ENCODE measurements at regions not wholly inside any gene's neighbourhood (a gene's known extent, or its start where the extent isn't known, plus 50 kb on each side); places are given as distances from the start of the nearest gene placed in this dataset.

DNA sequence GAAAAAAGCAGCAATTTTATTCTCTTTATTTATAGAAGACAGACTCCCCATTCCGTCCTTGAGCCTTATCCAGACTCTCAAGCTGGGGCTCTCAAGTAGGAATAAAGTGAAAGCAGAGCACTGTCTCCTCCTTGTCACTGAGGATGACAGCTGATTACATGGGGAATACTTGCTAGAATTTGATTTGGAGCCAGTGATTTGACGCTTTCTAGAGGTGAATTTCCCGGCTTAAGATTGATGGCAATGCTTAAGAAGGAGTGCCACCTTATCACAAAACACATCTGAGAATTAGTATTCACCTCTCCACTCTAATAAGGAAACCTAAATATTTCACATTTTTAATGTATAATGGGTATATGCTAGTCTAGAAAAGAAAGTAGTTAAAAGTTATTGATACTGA is 135.4 kb upstream of the SLC39A10 start:
- Histone ChIP-seq H3K9me3 (ENCODE audit: insufficient read depth, low read depth, low read length) (no peaks in the 10 kb centered on the region), H3K36me3 (ENCODE audit: insufficient read depth, low read length) (no peaks in the 10 kb centered on the region), H3K9ac (ENCODE audit: low read length) (peak overlapping the region; percentile 65), H4K20me1 (ENCODE audit: insufficient read depth, low read length) (no peaks in the 10 kb centered on the region), H3K27ac (ENCODE audit: low read depth, low read length) (peak overlapping the region; percentile 89), H3K27me3 (ENCODE audit: insufficient read depth, low read length) (no peaks in the 10 kb centered on the region), H3K4me2 (ENCODE audit: low read length) (no peak overlapping the region), H3K4me3 (ENCODE audit: insufficient read depth, low read depth, low read length) (no peak overlapping the region), H3K79me2 (ENCODE audit: insufficient read depth, low read length) (no peaks in the 10 kb centered on the region), H2AFZ (ENCODE audit: low read depth, low read length) (no peak overlapping the region), H3K4me1 (ENCODE audit: insufficient read depth, low read length) (peaks cover 10% of the 10 kb centered on the region)
- Mint-ChIP-seq H3K27me3 (ENCODE audit: low read depth, unreplicated experiment) (no peaks in the 10 kb centered on the region), H3K4me1 (ENCODE audit: low read depth, unreplicated experiment) (peaks cover 9% of the 10 kb centered on the region), H3K9me3 (ENCODE audit: unreplicated experiment) (peaks cover 8% of the 10 kb centered on the region), H3K36me3 (ENCODE audit: low read depth, unreplicated experiment) (no peaks in the 10 kb centered on the region), H3K4me3 (ENCODE audit: unreplicated experiment) (no peak overlapping the region), H3K27ac (ENCODE audit: unreplicated experiment) (no peak overlapping the region)
- FAIRE-seq (no peak), DNase-seq (ENCODE audit: low read depth) (no peak)
- TF ChIP-seq, protein P1, sequence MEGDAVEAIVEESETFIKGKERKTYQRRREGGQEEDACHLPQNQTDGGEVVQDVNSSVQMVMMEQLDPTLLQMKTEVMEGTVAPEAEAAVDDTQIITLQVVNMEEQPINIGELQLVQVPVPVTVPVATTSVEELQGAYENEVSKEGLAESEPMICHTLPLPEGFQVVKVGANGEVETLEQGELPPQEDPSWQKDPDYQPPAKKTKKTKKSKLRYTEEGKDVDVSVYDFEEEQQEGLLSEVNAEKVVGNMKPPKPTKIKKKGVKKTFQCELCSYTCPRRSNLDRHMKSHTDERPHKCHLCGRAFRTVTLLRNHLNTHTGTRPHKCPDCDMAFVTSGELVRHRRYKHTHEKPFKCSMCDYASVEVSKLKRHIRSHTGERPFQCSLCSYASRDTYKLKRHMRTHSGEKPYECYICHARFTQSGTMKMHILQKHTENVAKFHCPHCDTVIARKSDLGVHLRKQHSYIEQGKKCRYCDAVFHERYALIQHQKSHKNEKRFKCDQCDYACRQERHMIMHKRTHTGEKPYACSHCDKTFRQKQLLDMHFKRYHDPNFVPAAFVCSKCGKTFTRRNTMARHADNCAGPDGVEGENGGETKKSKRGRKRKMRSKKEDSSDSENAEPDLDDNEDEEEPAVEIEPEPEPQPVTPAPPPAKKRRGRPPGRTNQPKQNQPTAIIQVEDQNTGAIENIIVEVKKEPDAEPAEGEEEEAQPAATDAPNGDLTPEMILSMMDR (IDR thresholded peaks at IDR 0.05; ENCODE audit: insufficient read depth, low read depth, low read length), result no peak
- no peak for TF ChIP-seq EZH2 (IDR thresholded peaks at IDR 0.05; ENCODE audit: insufficient read depth, low read length)

DNA sequence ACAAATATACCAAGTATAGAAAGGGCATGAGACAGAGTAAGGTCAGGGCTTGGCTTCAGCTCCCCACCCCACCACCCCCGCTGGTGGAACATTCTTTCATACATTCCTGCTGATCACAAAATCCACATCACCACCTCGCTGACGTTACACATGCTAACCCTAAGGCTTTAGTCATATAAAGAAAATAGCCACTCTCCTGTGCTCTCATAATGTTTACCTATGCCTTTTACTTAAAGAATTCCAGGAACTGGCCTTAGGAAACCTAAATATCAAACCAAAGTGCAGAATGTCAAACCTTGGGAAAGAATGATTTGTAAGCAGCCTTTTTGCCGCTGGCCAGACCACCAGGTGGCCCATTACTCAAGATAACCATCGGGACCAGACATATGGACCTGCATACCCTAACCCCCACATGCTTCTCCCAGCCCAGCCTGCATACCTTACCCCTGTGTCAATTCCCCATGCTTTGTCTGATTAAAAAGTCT is 136.3 kb upstream of the SLC39A10 start:
- H3K9me3 ChIP-seq (ENCODE audit: insufficient read depth, low read depth, low read length), result no peaks in the 10 kb centered on the region

DNA sequence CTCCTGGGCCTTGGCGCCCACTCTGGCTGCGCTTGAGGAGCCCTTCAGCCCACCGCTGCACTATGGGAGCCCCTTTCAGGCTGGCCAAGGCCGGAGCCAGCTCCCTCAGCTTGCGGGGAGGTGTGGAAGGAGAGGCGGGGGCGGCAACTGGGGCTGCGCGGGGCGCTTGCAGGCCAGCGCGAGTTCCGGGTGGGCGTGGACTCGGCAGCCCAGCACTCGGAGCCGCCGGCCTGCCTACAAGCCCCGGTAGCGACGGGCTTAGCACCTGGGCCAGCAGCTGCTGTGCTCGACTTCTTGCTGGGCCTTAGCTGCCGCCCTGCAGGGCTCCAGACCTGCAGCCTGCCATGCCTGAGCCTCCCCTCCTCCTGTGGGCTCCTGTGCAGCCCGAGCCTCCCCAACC is 141.5 kb upstream of the SLC39A10 start:
- DNase-seq (ENCODE audit: low read depth) (no peak), FAIRE-seq (no peak)
- H2AFZ ChIP-seq (ENCODE audit: low read depth, low read length), result no peak overlapping the region
- no peak overlapping the region for H3K4me3 Mint-ChIP-seq (ENCODE audit: unreplicated experiment)
- no peak overlapping the region for H3K27ac Mint-ChIP-seq (ENCODE audit: unreplicated experiment)
- H3K9me3 ChIP-seq (ENCODE audit: insufficient read depth, low read depth, low read length), result no peaks in the 10 kb centered on the region
- no peak overlapping the region for H3K9ac ChIP-seq (ENCODE audit: low read length)
- H3K27me3 Mint-ChIP-seq (ENCODE audit: low read depth, unreplicated experiment), result no peaks in the 10 kb centered on the region
- no peak overlapping the region for H3K4me2 ChIP-seq (ENCODE audit: low read length)
- peaks cover 2% of the 10 kb centered on the region for H3K9me3 Mint-ChIP-seq (ENCODE audit: unreplicated experiment)
- H3K27me3 ChIP-seq (ENCODE audit: insufficient read depth, low read length), result no peaks in the 10 kb centered on the region
- no peak for TF ChIP-seq EZH2 (IDR thresholded peaks at IDR 0.05; ENCODE audit: insufficient read depth, low read length)
- TF ChIP-seq, protein P1 (IDR thresholded peaks at IDR 0.05; ENCODE audit: insufficient read depth, low read depth, low read length), result no peak
- no peaks in the 10 kb centered on the region for H3K36me3 ChIP-seq (ENCODE audit: insufficient read depth, low read length)
- H3K4me1 Mint-ChIP-seq (ENCODE audit: low read depth, unreplicated experiment), result peaks cover under 1% of the 10 kb centered on the region
- H3K4me1 ChIP-seq (ENCODE audit: insufficient read depth, low read length), result no peaks in the 10 kb centered on the region
- H3K27ac ChIP-seq (ENCODE audit: low read depth, low read length), result no peak overlapping the region
- no peaks in the 10 kb centered on the region for H3K36me3 Mint-ChIP-seq (ENCODE audit: low read depth, unreplicated experiment)
- H4K20me1 ChIP-seq (ENCODE audit: insufficient read depth, low read length), result no peaks in the 10 kb centered on the region
- no peaks in the 10 kb centered on the region for H3K79me2 ChIP-seq (ENCODE audit: insufficient read depth, low read length)
- no peak overlapping the region for H3K4me3 ChIP-seq (ENCODE audit: insufficient read depth, low read depth, low read length)

More for the DNA sequence above, 136.3 kb upstream of the SLC39A10 start:
- no peaks in the 10 kb centered on the region for H3K36me3 Mint-ChIP-seq (ENCODE audit: low read depth, unreplicated experiment)
- peaks cover 9% of the 10 kb centered on the region for H3K4me1 Mint-ChIP-seq (ENCODE audit: low read depth, unreplicated experiment)
- H3K27ac ChIP-seq (ENCODE audit: low read depth, low read length), result peak overlapping the region; percentile 89
- no peaks in the 10 kb centered on the region for H3K79me2 ChIP-seq (ENCODE audit: insufficient read depth, low read length)
- H4K20me1 ChIP-seq (ENCODE audit: insufficient read depth, low read length), result no peaks in the 10 kb centered on the region
- H3K4me2 ChIP-seq (ENCODE audit: low read length), result peak overlapping the region; percentile 48
- H3K27ac Mint-ChIP-seq (ENCODE audit: unreplicated experiment), result peak overlapping the region; percentile 80
- no peak overlapping the region for H3K4me3 ChIP-seq (ENCODE audit: insufficient read depth, low read depth, low read length)
- H3K36me3 ChIP-seq (ENCODE audit: insufficient read depth, low read length), result no peaks in the 10 kb centered on the region
- peak; percentile 9 for FAIRE-seq
- H3K9me3 Mint-ChIP-seq (ENCODE audit: unreplicated experiment), result peaks cover 6% of the 10 kb centered on the region
- peaks cover 10% of the 10 kb centered on the region for H3K4me1 ChIP-seq (ENCODE audit: insufficient read depth, low read length)
- peak; percentile 97 for DNase-seq (ENCODE audit: low read depth)
- H2AFZ ChIP-seq (ENCODE audit: low read depth, low read length), result no peak overlapping the region
- TF ChIP-seq, protein P1 (IDR thresholded peaks at IDR 0.05; ENCODE audit: insufficient read depth, low read depth, low read length), result peak; percentile 18
- TF ChIP-seq EZH2 (IDR thresholded peaks at IDR 0.05; ENCODE audit: insufficient read depth, low read length), result no peak
- H3K27me3 Mint-ChIP-seq (ENCODE audit: low read depth, unreplicated experiment), result no peaks in the 10 kb centered on the region
- H3K4me3 Mint-ChIP-seq (ENCODE audit: unreplicated experiment), result no peak overlapping the region
- no peaks in the 10 kb centered on the region for H3K27me3 ChIP-seq (ENCODE audit: insufficient read depth, low read length)
- H3K9ac ChIP-seq (ENCODE audit: low read length), result peak overlapping the region; percentile 65
